HG03175 (cell line): ENCODE measurements at regions not wholly inside any gene's neighbourhood (a gene's known extent, or its start where the extent isn't known, plus 50 kb on each side); places are given as distances from the start of the nearest gene placed in this dataset.
"Not testable (repeated sequence)": the region's sequence is repeated elsewhere in the genome, so short reads cannot be mapped to it uniquely, and the experiment has no call there.

Experiments used
- ATAC-seq: cut with Tn5 transposase; IDR thresholded peaks from one replicate; pipeline ENCODE4 v1.9.1; 2021; ENCODE audit warnings: mild to moderate bottlenecking, moderate library complexity; ENCODE audit not compliant: unreplicated experiment

- ATAC-seq: peak; percentile 45
These were observed 63.1 kb downstream of the TSN start for GRCh38 chr2:121818546-121818945.

GRCh38 chr2:121819846-121820245 lies 64.4 kb downstream of the TSN start:
- ATAC-seq: no peak

- no peak for ATAC-seq
These were observed 66.2 kb downstream of the TSN start for GRCh38 chr2:121821476-121822158.

GRCh38 chr2:121824264-121824663 lies 68.8 kb downstream of the TSN start:
- ATAC-seq: no peak

GRCh38 chr2:121825003-121825950 lies 69.8 kb downstream of the TSN start:
- no peak for ATAC-seq

- ATAC-seq: no peak
These were observed 70.6 kb downstream of the TSN start for GRCh38 chr2:121826036-121826435.

GRCh38 chr2:121828281-121828731 lies 72.9 kb downstream of the TSN start:
- ATAC-seq: no peak

- ATAC-seq: no peak
These were observed 75.4 kb downstream of the TSN start for GRCh38 chr2:121830809-121831208.

- ATAC-seq: no peak
These were observed 76.4 kb downstream of the TSN start for GRCh38 chr2:121831841-121832240.

GRCh38 chr2:121832412-121833357 lies 77.2 kb downstream of the TSN start:
- ATAC-seq: no peak

- ATAC-seq: no peak
These were observed 77.9 kb downstream of the TSN start for GRCh38 chr2:121833358-121833723.

GRCh38 chr2:121836611-121837010 lies 81.2 kb downstream of the TSN start:
- no peak for ATAC-seq

GRCh38 chr2:121837591-121837990 lies 82.1 kb downstream of the TSN start:
- ATAC-seq: no peak

- ATAC-seq: no peak
These were observed 83.1 kb downstream of the TSN start for GRCh38 chr2:121838551-121838950.

- no peak for ATAC-seq
These were observed 84.1 kb downstream of the TSN start for GRCh38 chr2:121839584-121839983.

- no peak for ATAC-seq
These were observed 93.8 kb downstream of the TSN start for GRCh38 chr2:121849236-121849635.

- not testable (repeated sequence) for ATAC-seq
These were observed 97.7 kb downstream of the TSN start for GRCh38 chr2:121853149-121853548.

- ATAC-seq: no peak
These were observed 100.1 kb downstream of the TSN start for GRCh38 chr2:121855510-121855909.

- ATAC-seq: no peak
These were observed 100.9 kb downstream of the TSN start for GRCh38 chr2:121856360-121856759.

GRCh38 chr2:121858369-121858768 lies 102.9 kb downstream of the TSN start:
- no peak for ATAC-seq

- ATAC-seq: no peak
These were observed 103.4 kb downstream of the TSN start for GRCh38 chr2:121858847-121859246.
